ENCODE measurements at regions not wholly inside any gene's neighbourhood (a gene's known extent, or its start where the extent isn't known, plus 50 kb on each side); places are given as distances from the start of the nearest gene placed in this dataset.

DNA sequence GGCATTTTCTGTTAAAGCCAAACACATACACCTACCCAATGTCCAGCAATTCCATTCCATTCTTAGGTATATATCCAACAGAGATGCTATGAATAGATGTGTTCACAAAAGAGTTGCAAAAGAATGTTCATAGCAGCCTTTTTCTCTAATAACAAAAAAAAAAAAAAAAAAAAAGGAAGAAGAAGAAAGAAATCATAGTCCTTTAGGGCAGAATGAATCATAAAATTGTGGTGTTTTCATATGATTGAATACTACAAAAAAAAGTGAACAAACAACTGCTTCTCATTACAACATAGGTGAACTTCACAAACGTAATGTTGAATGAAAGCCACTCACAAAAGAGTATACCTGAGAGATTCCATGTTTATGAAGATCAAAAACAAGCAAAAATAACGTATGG is 66.8 kb upstream of the GRK3 start:
- no peak for ATAC-seq (ENCODE audit: low read depth)
- H2BK20ac ChIP-seq (ENCODE audit: low read depth, low read length), result no peak overlapping the region
- no peaks in the 10 kb centered on the region; the same call in 1 of the 2 replicates for H3K27me3 ChIP-seq (ENCODE audit: control insufficient read depth, insufficient read depth, low read length)
- no peak overlapping the region for H3K4me2 ChIP-seq (ENCODE audit: low read depth, low read length)
- H3K79me1 ChIP-seq (ENCODE audit: low read depth in 1 of 2, low read length in 2 of 2), result no peaks in the 10 kb centered on the region
- no peak overlapping the region for H2BK5ac ChIP-seq (ENCODE audit: low read depth, low read length, poor library complexity, severe bottlenecking)
- H3K14ac ChIP-seq (replicated peaks; ENCODE audit: low read depth, low read length), result no peak overlapping the region
- H2AFZ ChIP-seq (replicated peaks; ENCODE audit: low read length, poor library complexity), result no peak overlapping the region
- H3K4me1 ChIP-seq (ENCODE audit: control insufficient read depth, insufficient read depth, low read length), result peaks cover 4% of the 10 kb centered on the region; the same call in 1 of the 2 replicates
- no peak overlapping the region for H3K4me3 ChIP-seq (ENCODE audit: insufficient read depth, low read depth, low read length)
- no peaks in the 10 kb centered on the region for H3K9me3 ChIP-seq (ENCODE audit: control insufficient read depth, insufficient read depth, low read length)
- no peak overlapping the region for H3K4ac ChIP-seq (ENCODE audit: low read depth, low read length)
- no peak overlapping the region for H3K18ac ChIP-seq (ENCODE audit: low read depth, low read length)
- 83% methylated on average over 1 of the region's 2 CpGs; no CpG with 5 or more reads in 1 of the 2 experiments for WGBS, 2 experiments (ENCODE audit: extremely low coverage in 2 of 2, insufficient read length in 1 of 2)
- no peak overlapping the region for H2AK5ac ChIP-seq (ENCODE audit: low read depth, low read length)
- no peak overlapping the region for H4K91ac ChIP-seq (ENCODE audit: insufficient read depth, low read depth, low read length)
- no peaks in the 10 kb centered on the region for H4K20me1 ChIP-seq (ENCODE audit: insufficient read depth, low read length)
- BruUV-seq (replicated peaks), result no TSS peak
- no peak overlapping the region for H3K27ac ChIP-seq (ENCODE audit: insufficient read depth, low read length)
- ChIA-PET POLR2A (ENCODE audit: unreplicated experiment) (no interaction called here), CTCF (no interaction called here)
- no peak overlapping the region for H2AK9ac ChIP-seq (replicated peaks; ENCODE audit: low read depth, low read length, poor library complexity)
- H2BK120ac ChIP-seq (ENCODE audit: low read depth, low read length), result no peak overlapping the region
- DNase-seq, result no peak
- no peaks in the 10 kb centered on the region for H3K9me1 ChIP-seq (ENCODE audit: insufficient read depth, low read length)
- H3K56ac ChIP-seq (ENCODE audit: extremely low read depth, insufficient read depth, low read length), result no peak overlapping the region
- H3K9ac ChIP-seq (ENCODE audit: low read depth, low read length), result no peak overlapping the region
- no peak overlapping the region for H3K23ac ChIP-seq (ENCODE audit: low read depth, low read length)
- dilution Hi-C loops (cut with HindIII; ENCODE audit: low sequenced_read_pairs, unreplicated experiment) (no loop called here), in situ Hi-C loops (cut with MboI; ENCODE audit: low sequenced_read_pairs) (no loop called here), intact Hi-C loops (cut with micrococcal nuclease) (no loop called here)
- H2BK15ac ChIP-seq (ENCODE audit: low read depth, low read length), result no peak overlapping the region
- no peak overlapping the region for H4K5ac ChIP-seq (ENCODE audit: low read depth, low read length)
- H4K8ac ChIP-seq (ENCODE audit: low read depth in 2 of 2, low read length in 2 of 2), result no peak overlapping the region
- TF ChIP-seq RCOR1 (IDR thresholded peaks at IDR 0.05; ENCODE audit: insufficient replicate concordance, low read length), result no peak
- TF ChIP-seq, protein P1, sequence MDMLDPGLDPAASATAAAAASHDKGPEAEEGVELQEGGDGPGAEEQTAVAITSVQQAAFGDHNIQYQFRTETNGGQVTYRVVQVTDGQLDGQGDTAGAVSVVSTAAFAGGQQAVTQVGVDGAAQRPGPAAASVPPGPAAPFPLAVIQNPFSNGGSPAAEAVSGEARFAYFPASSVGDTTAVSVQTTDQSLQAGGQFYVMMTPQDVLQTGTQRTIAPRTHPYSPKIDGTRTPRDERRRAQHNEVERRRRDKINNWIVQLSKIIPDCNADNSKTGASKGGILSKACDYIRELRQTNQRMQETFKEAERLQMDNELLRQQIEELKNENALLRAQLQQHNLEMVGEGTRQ (IDR thresholded peaks at IDR 0.05; ENCODE audit: low read depth, low read length), result no peak
- TF ChIP-seq MAFK (IDR thresholded peaks at IDR 0.05; ENCODE audit: low read depth, low read length), result no peak
- no peak for TF ChIP-seq CHD1 (IDR thresholded peaks at IDR 0.05; ENCODE audit: low read depth, low read length)
- TF ChIP-seq, protein P2, sequence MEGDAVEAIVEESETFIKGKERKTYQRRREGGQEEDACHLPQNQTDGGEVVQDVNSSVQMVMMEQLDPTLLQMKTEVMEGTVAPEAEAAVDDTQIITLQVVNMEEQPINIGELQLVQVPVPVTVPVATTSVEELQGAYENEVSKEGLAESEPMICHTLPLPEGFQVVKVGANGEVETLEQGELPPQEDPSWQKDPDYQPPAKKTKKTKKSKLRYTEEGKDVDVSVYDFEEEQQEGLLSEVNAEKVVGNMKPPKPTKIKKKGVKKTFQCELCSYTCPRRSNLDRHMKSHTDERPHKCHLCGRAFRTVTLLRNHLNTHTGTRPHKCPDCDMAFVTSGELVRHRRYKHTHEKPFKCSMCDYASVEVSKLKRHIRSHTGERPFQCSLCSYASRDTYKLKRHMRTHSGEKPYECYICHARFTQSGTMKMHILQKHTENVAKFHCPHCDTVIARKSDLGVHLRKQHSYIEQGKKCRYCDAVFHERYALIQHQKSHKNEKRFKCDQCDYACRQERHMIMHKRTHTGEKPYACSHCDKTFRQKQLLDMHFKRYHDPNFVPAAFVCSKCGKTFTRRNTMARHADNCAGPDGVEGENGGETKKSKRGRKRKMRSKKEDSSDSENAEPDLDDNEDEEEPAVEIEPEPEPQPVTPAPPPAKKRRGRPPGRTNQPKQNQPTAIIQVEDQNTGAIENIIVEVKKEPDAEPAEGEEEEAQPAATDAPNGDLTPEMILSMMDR (conservative IDR thresholded peaks at IDR 0.05; ENCODE audit: low read depth, low read length), result no peak
- no peak for TF ChIP-seq NFE2L2 (IDR thresholded peaks at IDR 0.05; ENCODE audit: low read depth, low read length)
- TF ChIP-seq MAZ (IDR thresholded peaks at IDR 0.05; ENCODE audit: borderline replicate concordance, low read depth, low read length), result no peak
- no peak for TF ChIP-seq POLR2A (IDR thresholded peaks at IDR 0.05; ENCODE audit: low read depth, low read length)
- TF ChIP-seq RFX5 (IDR thresholded peaks at IDR 0.05; ENCODE audit: low read depth, low read length), result no peak
- TF ChIP-seq FOS (IDR thresholded peaks at IDR 0.05; ENCODE audit: low read depth, low read length), result no peak
- no peak for TF ChIP-seq RAD21 (IDR thresholded peaks at IDR 0.05; ENCODE audit: low read length)
- no peak for TF ChIP-seq MXI1 (IDR thresholded peaks at IDR 0.05; ENCODE audit: borderline replicate concordance, low read depth, low read length)
- TF ChIP-seq BHLHE40 (IDR thresholded peaks at IDR 0.05; ENCODE audit: low read depth, low read length), result no peak
- no peak for TF ChIP-seq CEBPB (IDR thresholded peaks at IDR 0.05; ENCODE audit: low read depth, low read length)
- TF ChIP-seq, protein P3, sequence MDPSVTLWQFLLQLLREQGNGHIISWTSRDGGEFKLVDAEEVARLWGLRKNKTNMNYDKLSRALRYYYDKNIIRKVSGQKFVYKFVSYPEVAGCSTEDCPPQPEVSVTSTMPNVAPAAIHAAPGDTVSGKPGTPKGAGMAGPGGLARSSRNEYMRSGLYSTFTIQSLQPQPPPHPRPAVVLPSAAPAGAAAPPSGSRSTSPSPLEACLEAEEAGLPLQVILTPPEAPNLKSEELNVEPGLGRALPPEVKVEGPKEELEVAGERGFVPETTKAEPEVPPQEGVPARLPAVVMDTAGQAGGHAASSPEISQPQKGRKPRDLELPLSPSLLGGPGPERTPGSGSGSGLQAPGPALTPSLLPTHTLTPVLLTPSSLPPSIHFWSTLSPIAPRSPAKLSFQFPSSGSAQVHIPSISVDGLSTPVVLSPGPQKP (IDR thresholded peaks at IDR 0.05; ENCODE audit: borderline replicate concordance, low read depth, low read length), result no peak
- TF ChIP-seq SMC3 (IDR thresholded peaks at IDR 0.05; ENCODE audit: low read depth, low read length), result no peak
- 0 out of 2 replicates have a peak, but pooled peaks cover 2% of the 10 kb centered on the region for H3K36me3 ChIP-seq (ENCODE audit: control insufficient read depth, insufficient read depth, low read length)

All from IMR-90 (cell line).